Astrocyte of the hippocampus (primary cell): ENCODE measurements at regions not wholly inside any gene's neighbourhood (a gene's known extent, or its start where the extent isn't known, plus 50 kb on each side); places are given as distances from the start of the nearest gene placed in this dataset.
"Not testable (repeated sequence)": the region's sequence is repeated elsewhere in the genome, so short reads cannot be mapped to it uniquely, and the experiment has no call there.

Experiments
- DNase-seq: peaks from one replicate; pipeline ENCODE4 v3.0.0; 2011; ENCODE audit warnings: low read depth, low spot score

GRCh38 chr2:240254337-240255164 lies 114.1 kb upstream of the OTOS start:
- no peak for DNase-seq

DNA sequence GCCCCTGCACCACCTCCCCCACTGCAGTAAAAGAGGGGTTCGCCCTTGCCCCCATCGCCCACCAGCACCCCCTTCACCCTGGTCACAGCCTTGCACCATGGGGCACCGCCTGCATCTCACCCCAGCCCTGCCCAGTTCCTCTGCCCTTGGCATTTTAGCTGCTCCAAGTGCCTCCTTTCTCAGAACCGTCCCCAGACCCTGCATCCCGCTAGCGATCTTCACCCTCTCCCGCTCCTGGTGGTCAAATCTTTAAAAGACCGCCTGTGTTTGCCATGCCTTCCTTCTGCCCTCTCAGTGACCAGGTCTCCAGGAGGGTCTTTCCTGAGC lies 114.7 kb upstream of the OTOS start:
- no peak for DNase-seq

DNA sequence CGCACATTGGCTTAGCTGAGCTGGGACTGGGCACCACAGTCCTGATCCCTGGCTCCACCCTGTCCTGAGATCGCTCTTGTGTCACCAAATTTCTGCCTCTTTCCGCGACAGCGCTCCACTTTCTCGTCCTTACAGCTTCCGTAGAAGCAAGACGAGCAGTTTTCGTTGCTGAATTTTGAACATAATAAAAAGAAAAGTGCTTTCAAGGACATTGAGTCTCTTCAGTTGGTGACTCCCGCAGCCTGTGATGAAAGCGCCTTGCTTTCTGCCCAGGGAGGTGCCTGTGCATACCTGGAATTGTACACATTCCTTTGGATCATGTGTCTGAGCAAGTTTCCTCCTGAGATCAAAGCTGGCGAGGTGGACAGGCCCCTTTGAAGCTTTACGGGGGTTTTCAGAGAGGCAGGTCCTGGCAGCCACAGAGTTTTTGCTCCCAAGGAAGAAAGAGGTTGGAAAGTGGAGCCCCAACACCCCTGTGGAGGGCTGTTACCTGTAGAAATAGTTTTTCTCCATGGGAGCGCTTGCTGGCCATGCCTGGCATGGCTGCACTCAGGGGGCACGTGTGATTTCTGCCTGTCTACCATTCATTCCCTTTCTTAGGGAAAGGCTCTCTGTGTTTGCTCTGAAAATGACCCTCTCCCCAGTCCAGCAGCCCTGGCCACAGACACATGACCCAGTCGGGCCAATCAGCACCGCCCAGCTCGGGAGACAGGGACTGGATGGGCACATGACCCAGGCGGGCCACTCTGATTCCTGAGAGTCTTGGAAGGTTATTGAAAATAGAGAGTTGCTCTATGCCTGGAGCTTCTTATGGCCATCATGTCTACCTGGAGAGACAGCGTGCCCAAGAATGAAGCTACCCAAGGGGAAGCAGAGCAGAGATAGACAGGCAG lies 115.6 kb upstream of the OTOS start:
- DNase-seq, result peak; percentile 70

- no peak for DNase-seq
Observed at GRCh38 chr2:240256704-240257637, 116.5 kb upstream of the OTOS start.

DNA sequence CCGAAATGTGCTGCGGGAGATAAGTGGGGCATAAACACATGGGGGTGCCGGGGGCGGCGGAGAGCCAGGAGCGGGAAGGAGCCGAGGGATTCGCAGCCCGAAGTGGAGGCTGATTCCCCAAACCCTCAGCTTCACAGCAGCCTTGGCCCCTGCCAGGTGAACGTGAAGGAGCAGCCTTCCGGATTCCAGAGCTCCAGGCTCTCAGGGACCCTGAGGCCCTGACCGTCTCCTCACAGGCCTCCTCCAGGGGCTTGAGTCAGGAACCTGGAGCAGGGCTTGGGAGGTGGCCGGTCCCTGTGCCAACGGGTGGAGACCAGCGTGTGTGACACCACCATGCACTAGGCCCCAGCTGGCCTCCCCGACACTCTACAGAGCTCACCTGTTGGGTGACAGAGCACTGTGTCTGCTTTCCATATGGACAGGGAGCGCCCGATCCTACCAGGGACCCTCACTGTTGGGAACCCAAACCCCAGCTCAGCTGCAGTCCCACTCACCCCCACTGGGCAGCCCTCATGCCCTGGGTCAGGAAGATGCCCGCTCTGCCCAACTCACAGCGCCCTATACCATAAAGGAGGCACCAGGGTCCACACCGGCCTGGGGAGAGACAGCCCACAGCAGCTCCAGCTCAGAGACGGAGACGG lies 117.6 kb upstream of the OTOS start:
- no peak for DNase-seq

DNA sequence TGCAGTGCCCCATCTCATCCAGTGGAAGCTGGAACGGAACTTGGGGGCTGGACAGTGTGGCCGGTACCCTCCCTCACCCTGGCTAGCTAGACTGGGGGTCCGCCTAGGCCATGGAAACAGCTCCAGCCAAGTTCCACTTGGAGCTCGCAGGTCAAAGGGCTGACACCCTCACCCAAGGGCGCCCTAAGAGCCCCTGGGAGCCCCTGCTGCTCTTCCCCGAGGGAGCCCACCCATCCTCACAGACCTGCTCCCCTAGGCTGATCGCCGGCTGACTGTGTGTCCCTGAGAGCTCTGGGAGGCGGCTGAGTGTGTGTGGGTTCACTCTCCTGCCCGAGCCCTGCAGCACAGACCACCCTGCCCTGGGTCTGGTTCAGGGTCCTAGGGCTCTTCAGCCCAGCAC lies 118.2 kb upstream of the OTOS start:
- no peak for DNase-seq

DNA sequence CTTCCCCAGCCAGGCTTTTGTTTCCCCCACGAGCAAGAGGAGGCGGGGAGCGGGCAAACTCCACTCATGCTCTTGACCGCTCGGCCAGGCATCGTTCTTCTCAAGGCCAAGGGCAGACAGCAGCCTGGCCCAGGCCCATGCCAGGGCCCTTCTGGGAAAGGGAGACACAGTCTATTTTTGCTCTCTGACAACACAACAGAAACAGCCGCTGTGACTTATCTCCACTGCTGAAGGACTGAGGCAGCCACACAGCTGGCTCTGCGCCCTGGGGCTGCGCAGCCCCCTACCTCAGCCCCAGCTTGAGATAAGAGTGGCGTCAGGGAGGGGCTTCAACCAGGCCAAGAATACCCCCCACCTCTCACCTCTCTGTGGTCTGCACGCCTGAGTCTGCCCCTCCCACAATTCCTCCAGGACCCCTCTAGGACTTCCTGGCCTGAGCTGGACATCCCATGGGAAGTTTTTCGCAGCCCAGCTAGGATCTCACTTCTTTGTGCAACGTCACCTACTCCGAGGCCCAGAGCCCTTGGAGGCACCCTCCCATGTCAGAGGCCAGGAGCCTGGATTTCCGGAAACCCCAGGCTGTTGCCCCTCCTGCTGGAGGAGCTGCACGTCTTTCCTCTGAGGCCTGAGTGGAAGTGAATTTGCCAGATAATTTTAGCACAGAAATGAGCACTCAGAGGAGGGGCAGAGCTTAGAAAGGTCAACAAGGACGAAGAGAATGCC lies 118.9 kb upstream of the OTOS start:
- no peak for DNase-seq

- no peak for DNase-seq
Observed at GRCh38 chr2:240259924-240260529, 119.6 kb upstream of the OTOS start.

- no peak for DNase-seq
Observed at GRCh38 chr2:240260664-240261063, 120.2 kb upstream of the OTOS start.

GRCh38 chr2:240262578-240262977 lies 122.1 kb upstream of the OTOS start:
- DNase-seq, result not testable (repeated sequence)

DNA sequence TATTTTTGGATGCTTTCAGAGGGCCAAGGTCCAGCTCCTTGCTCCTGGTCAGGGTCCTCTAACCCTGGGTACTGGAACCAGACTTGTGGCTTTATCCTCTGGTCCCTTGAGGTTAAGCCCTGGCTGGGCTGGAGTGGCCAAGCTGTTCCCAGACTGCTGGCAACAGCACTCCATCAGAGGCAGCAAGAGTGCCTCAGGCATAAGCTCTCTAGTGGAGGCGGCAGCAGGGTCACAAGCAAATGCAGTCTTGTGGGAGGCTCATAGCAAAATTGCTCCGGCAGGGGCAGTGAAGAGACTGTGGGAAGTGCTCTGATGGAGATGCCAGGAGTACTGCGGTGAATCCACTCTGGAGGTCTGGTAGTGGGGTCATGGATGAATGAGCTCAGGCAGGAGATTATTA lies 128.9 kb upstream of the OTOS start:
- no peak for DNase-seq

DNA sequence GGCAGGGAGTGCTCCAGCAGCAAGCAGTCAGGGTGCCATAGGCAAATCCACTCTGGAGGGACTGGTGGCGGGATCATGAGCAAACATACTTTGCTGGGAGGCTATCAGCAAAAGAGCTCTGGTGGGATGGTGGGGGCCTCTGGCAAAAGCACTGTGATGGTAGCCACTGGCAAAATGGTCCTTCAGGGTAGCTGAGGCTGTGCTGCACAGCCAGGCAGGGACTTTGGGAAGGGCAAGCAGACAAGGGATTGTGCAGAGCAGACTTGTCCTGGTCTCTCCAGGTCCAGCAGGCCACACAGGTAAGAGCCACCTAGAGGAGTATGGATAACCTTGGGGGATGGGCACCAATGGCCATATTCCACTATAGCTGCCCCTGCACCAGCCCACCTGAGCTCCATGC lies 129.4 kb upstream of the OTOS start:
- DNase-seq, result no peak

DNA sequence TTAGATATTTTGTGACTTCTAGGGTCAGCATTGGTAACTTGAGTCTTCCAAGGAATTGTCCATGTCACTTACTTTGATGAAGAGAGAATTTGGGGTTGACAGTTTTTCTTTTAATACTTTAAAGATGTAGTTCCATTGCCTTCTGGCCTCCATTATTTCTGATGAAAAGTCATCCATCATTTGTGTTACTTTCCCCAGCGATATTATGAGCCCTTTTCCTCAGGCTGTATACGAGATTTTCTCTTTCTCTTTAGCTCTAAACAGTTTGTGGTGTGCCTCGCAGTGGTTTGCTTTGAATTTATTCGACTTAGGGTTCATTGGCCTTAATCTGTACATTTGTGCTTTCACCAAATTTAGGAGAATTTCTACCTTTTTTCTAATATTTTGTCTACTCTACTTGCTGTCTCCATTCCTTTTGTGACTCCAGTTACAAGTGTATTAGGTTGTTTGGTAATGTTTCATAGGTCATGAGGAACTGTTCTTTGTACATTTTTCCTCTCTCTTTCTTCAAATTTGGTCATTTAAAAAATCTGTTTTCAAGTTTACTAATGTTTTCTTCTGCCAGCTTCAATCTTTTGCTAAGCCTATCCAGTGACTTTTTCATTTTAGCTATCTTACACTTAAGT lies 131.4 kb upstream of the OTOS start:
- no peak for DNase-seq

- no peak for DNase-seq
Observed at GRCh38 chr2:240275386-240275785, 134.9 kb upstream of the OTOS start.

DNA sequence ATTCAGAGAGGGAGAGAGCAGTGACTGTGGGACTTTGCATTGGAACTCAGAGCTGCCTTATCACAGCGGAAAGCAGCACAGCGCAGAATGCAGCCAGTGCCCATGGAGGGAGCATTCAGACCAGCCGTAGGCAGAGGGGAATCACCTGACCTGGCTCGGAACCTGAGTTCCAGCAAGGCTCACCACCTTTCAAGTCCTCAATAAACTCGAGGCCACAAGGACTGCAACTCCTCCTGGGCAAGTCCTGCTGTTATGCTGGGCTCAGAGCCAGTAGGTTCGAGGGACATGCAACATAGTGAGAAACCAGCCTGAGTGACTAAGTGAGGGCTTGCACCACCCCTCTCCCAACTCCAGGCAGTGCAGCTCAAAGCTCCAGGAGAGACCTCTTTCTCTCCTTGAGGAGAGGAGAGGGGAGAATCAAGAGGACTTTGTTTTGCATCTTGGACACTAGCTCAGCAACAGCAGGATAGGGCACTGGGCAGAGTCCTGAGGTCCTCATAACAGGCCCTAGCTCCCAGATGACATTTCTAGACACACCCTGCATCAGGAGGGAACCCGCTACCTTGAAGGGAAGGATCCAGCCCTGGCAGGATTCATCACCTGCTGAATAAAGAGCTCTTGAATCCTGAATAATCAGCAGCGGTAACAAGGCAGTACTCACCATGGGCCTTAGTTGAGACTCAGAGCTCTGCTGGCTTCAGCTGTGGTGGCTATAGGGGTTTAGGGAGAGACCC lies 136.8 kb upstream of the OTOS start:
- peak; percentile 70 for DNase-seq

- no peak for DNase-seq
Observed at GRCh38 chr2:240277807-240278522, 137.5 kb upstream of the OTOS start.

DNA sequence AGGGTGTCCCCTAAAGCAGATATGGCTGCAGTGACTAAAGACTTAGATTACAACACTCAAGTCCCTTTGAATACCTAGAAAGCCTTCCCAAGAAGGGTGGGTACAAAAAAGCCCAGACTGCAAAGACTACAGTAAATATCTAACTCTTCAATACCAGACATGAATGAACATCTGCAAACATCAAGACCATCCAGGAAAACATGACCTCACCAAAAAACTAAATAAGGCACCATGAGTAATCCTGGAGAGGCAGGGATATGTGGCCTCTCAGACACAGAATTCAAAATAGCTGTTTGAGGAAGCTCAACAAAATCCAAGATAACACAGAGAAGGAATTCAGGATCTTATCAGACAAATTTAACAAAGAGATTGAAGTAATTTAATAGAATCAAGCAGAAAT lies 138.2 kb upstream of the OTOS start:
- DNase-seq, result no peak

- DNase-seq, result no peak
Observed at GRCh38 chr2:240280621-240281020, 140.2 kb upstream of the OTOS start.
